PC-3 (cell line): ENCODE measurements at regions not wholly inside any gene's neighbourhood (a gene's known extent, or its start where the extent isn't known, plus 50 kb on each side); places are given as distances from the start of the nearest gene placed in this dataset.

Experiments used
- ATAC-seq: fragments of 200-7000 bp; cut with Tn5 transposase; 2 replicates; pipeline ENCODE4 v1.9.1; 2020; ENCODE audit warnings: mild to moderate bottlenecking, moderate library complexity
- BruUV-seq: library from RNA; stranded (reverse); fragments of 400-500 nt; replicated peaks from 2 replicates; lab custom pipeline; 2021; lab: Mats Ljungman, UMichigan
- CTCF ChIA-PET: fragments of 300-600 bp; sonication (Branson Sonifier 250); formaldehyde crosslinking; loops from one replicate; lab custom pipeline; 2022; ENCODE audit warnings: antibody characterized with exemption; lab: Charles Lee
- POLR2A ChIA-PET: fragments of 300-600 bp; sonication (Branson Sonifier 250); formaldehyde crosslinking; loops from one replicate; lab custom pipeline; 2022; ENCODE audit warnings: antibody characterized with exemption; ENCODE audit not compliant: unreplicated experiment; lab: Charles Lee
- DNase-seq: peaks from one replicate; pipeline ENCODE4 v3.0.0-alpha.2; 2015
- H2AFZ ChIP-seq: fragments of 300-600 bp; sonication (generic); 2 replicates; pipeline ENCODE4 v1.6.0; 2016; ENCODE audit warnings: antibody characterized with exemption, low read length
- H3F3A ChIP-seq: fragments of 300-600 bp; sonication (generic); one replicate; pipeline ENCODE4 v1.6.0; 2017; ENCODE audit warnings: antibody characterized with exemption, low read length, control low read depth, mild to moderate bottlenecking; ENCODE audit not compliant: unreplicated experiment
- H3K27ac ChIP-seq: fragments of 300-600 bp; sonication (generic); 2 replicates; pipeline ENCODE4 v1.5.1; 2016; ENCODE audit warnings: mild to moderate bottlenecking, low read length
- H3K27me3 ChIP-seq: fragments of 300-600 bp; sonication (generic); 2 replicates; pipeline ENCODE4 v1.6.1; 2016; ENCODE audit warnings: low read length, mixed read lengths
- H3K36me3 ChIP-seq: fragments of 300-600 bp; sonication (generic); 2 replicates; pipeline ENCODE4 v1.6.1; 2016; ENCODE audit warnings: low read depth, mixed run types, low read length, mixed read lengths
- H3K4me1 ChIP-seq: fragments of 300-600 bp; sonication (generic); 2 replicates; pipeline ENCODE4 v1.5.1; 2016; ENCODE audit warnings: low read length; ENCODE audit not compliant: insufficient read depth
- H3K4me2 ChIP-seq: fragments of 300-600 bp; sonication (generic); 2 replicates; pipeline ENCODE4 v1.6.0; 2016; ENCODE audit warnings: low read length
- H3K4me3 ChIP-seq: fragments of 300-600 bp; sonication (generic); 2 replicates; pipeline ENCODE4 v1.5.1; 2016; ENCODE audit warnings: mild to moderate bottlenecking, low read length, mixed read lengths
- H3K79me2 ChIP-seq: fragments of 300-600 bp; sonication (generic); 2 replicates; pipeline ENCODE4 v1.6.1; 2017; ENCODE audit warnings: low read length, mixed read lengths
- H3K9ac ChIP-seq: fragments of 300-600 bp; sonication (generic); 2 replicates; pipeline ENCODE4 v1.6.0; 2016; ENCODE audit warnings: mild to moderate bottlenecking, low read length
- H3K9me2 ChIP-seq: fragments of 300-600 bp; sonication (generic); replicated peaks from 2 replicates; pipeline ENCODE4 v1.6.1; 2016; ENCODE audit warnings: mixed run types, low read length, mixed read lengths
- H3K9me3 ChIP-seq: fragments of 300-600 bp; sonication (generic); 2 replicates; pipeline ENCODE4 v1.6.1; 2016; ENCODE audit warnings: low read length, mixed read lengths
- H4K20me1 ChIP-seq: fragments of 300-600 bp; sonication (generic); 2 replicates; pipeline ENCODE4 v1.6.1; 2016; ENCODE audit warnings: low read length, mixed read lengths
- EZH2 ChIP-seq: fragments of 300-600 bp; sonication (generic); IDR thresholded peaks from one replicate; pipeline ENCODE4 v1.6.1; 2017; ENCODE audit warnings: antibody characterized with exemption, mild to moderate bottlenecking, low read length; ENCODE audit not compliant: unreplicated experiment
- EZH2phosphoT487 ChIP-seq: fragments of 300-600 bp; sonication (generic); IDR thresholded peaks from 2 replicates; pipeline ENCODE4 v1.6.1; 2018; ENCODE audit warnings: mild to moderate bottlenecking, antibody characterized with exemption, low read length, borderline replicate concordance
- intact Hi-C: fragments of 100-400 bp; cut with micrococcal nuclease; formaldehyde crosslinking; loops from 2 replicates; pipeline ENCODE4 v1.9.0; 2023
- TF ChIP-seq, protein P1 (sequence below): fragments of 300-600 bp; sonication (generic); conservative IDR thresholded peaks from 2 replicates; pipeline ENCODE4 v1.5.1; 2017; ENCODE audit warnings: antibody characterized with exemption, low read depth, mild to moderate bottlenecking, low read length

DNA sequence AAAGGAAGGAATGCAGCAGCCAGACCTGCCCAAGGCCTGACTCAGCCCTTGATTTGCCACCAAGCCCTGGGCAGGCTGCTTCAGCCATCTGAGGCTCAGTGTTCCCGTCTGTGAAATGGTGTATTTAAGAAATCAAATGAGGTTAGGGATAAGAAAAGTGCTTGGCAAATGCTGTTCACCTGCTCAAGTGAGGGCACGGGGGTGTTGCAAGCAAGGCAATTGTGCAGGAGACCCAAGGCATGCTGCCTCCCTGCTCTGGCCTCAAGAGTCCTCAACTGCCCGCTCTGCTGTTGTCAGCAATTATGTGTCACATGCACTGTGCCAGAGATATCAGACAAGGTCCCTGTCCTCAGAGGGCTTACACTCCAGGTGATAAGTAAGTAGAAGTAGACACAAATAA, 101.8 kb downstream of the TPRA1 start:
- H4K20me1 ChIP-seq: no peaks in the 10 kb centered on the region
- H2AFZ ChIP-seq: no peak overlapping the region
- H3K79me2 ChIP-seq: no peaks in the 10 kb centered on the region
- no peak overlapping the region for H3K4me2 ChIP-seq
- ATAC-seq: no peak
- no peak overlapping the region for H3K4me3 ChIP-seq
- H3K9me2 ChIP-seq: no peaks in the 10 kb centered on the region
- no peaks in the 10 kb centered on the region for H3F3A ChIP-seq
- no peak for DNase-seq
- no TSS peak for BruUV-seq
- H3K27me3 ChIP-seq: no peaks in the 10 kb centered on the region
- H3K4me1 ChIP-seq: no peaks in the 10 kb centered on the region
- no peak overlapping the region for H3K9ac ChIP-seq
- H3K36me3 ChIP-seq: no peaks in the 10 kb centered on the region
- intact Hi-C loops: no loop called here
- CTCF ChIA-PET: no interaction called here
- POLR2A ChIA-PET: no interaction called here
- no peak overlapping the region for H3K27ac ChIP-seq
- H3K9me3 ChIP-seq: no peaks in the 10 kb centered on the region
- no peak for TF ChIP-seq EZH2
- no peak for TF ChIP-seq EZH2phosphoT487

DNA sequence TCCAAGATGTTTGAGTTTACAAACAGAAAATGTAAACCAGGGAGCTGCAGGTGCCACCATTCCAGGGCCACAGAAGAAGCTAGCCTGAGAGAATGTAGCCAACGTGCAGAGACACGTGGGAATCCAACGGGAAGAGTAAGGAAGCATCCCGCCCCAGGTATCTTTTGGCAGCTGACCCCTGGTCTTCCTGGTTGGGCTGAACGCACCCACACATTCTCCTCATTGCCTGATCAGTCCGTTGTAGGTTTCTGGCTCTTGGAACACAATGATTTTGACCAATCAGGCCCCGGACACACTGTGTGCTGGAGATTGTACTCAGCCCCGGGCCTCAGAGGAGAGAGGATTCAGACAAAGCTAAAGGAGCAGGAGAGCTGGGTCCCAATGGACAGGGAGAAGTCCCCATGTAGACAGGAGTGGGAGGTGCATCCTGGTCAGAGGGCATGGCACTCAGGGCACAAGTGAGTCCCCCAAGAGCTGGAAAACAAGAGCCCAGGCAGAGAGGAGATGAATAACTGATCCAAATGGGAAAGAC, 102.3 kb downstream of the TPRA1 start:
- ChIA-PET CTCF (no interaction called here), POLR2A (no interaction called here)
- ATAC-seq (no peak), DNase-seq (no peak)
- Histone ChIP-seq H3K79me2 (no peaks in the 10 kb centered on the region), H3F3A (no peaks in the 10 kb centered on the region), H3K4me2 (no peak overlapping the region), H4K20me1 (no peaks in the 10 kb centered on the region), H3K4me3 (no peak overlapping the region), H3K36me3 (no peaks in the 10 kb centered on the region), H3K27me3 (no peaks in the 10 kb centered on the region), H3K9ac (no peak overlapping the region), H3K9me3 (no peaks in the 10 kb centered on the region), H3K9me2 (no peaks in the 10 kb centered on the region), H3K27ac (no peak overlapping the region), H3K4me1 (no peaks in the 10 kb centered on the region), H2AFZ (no peak overlapping the region)
- no peak for TF ChIP-seq EZH2phosphoT487
- TF ChIP-seq EZH2: no peak
- TF ChIP-seq, protein P1, sequence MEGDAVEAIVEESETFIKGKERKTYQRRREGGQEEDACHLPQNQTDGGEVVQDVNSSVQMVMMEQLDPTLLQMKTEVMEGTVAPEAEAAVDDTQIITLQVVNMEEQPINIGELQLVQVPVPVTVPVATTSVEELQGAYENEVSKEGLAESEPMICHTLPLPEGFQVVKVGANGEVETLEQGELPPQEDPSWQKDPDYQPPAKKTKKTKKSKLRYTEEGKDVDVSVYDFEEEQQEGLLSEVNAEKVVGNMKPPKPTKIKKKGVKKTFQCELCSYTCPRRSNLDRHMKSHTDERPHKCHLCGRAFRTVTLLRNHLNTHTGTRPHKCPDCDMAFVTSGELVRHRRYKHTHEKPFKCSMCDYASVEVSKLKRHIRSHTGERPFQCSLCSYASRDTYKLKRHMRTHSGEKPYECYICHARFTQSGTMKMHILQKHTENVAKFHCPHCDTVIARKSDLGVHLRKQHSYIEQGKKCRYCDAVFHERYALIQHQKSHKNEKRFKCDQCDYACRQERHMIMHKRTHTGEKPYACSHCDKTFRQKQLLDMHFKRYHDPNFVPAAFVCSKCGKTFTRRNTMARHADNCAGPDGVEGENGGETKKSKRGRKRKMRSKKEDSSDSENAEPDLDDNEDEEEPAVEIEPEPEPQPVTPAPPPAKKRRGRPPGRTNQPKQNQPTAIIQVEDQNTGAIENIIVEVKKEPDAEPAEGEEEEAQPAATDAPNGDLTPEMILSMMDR: no peak
- intact Hi-C loops: no loop called here
- no TSS peak for BruUV-seq

DNA sequence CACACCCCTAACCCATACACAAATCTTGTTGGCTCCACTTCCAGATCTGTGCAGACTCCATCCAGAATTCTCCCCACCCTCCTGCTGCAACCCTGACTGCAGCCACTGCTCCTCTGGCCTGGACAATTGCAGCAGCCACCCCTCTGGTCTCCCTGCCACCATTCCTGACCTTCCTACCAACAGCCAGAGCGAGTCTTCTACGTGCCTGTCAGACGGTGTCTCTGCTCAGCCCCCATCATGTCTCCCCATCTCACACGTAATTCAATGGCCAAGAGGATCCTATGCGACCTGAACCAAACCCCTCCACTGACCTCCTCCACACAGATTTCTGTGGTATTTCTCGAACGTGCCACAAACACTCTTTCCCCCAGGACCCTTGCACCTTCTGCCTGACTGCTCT, 103.3 kb downstream of the TPRA1 start:
- POLR2A ChIA-PET: no interaction called here
- CTCF ChIA-PET: no interaction called here
- BruUV-seq: no TSS peak

More for the DNA sequence above, 103.3 kb downstream of the TPRA1 start:
- no peaks in the 10 kb centered on the region for H3K79me2 ChIP-seq
- no peaks in the 10 kb centered on the region for H3K36me3 ChIP-seq
- no peaks in the 10 kb centered on the region for H3K27me3 ChIP-seq
- no peak overlapping the region for H2AFZ ChIP-seq
- intact Hi-C loops: no loop called here
- DNase-seq: no peak
- H3K9ac ChIP-seq: no peak overlapping the region
- TF ChIP-seq EZH2: no peak
- H3K4me2 ChIP-seq: no peak overlapping the region
- H3K4me1 ChIP-seq: no peaks in the 10 kb centered on the region
- ATAC-seq: no peak
- H3K27ac ChIP-seq: no peak overlapping the region
- H3K9me2 ChIP-seq: no peaks in the 10 kb centered on the region
- no peaks in the 10 kb centered on the region for H4K20me1 ChIP-seq
- no peak overlapping the region for H3K4me3 ChIP-seq
- H3F3A ChIP-seq: no peaks in the 10 kb centered on the region
- H3K9me3 ChIP-seq: no peaks in the 10 kb centered on the region
